Loucy (cell line): ENCODE measurements at regions not wholly inside any gene's neighbourhood (a gene's known extent, or its start where the extent isn't known, plus 50 kb on each side); places are given as distances from the start of the nearest gene placed in this dataset.

ENCODE experiments used
- EZH2phosphoT487 ChIP-seq: fragments of 200-600 bp; IDR thresholded peaks from 2 replicates; pipeline ENCODE4 v1.6.1; 2018; ENCODE audit warnings: antibody characterized with exemption, mild to moderate bottlenecking, moderate library complexity, borderline replicate concordance
- TF ChIP-seq, protein P1 (sequence below): fragments of 200-600 bp; sonication (generic); conservative IDR thresholded peaks from 2 replicates; pipeline ENCODE4 v1.5.1; 2014; ENCODE audit warnings: mild to moderate bottlenecking, antibody characterized with exemption, low read length

DNA sequence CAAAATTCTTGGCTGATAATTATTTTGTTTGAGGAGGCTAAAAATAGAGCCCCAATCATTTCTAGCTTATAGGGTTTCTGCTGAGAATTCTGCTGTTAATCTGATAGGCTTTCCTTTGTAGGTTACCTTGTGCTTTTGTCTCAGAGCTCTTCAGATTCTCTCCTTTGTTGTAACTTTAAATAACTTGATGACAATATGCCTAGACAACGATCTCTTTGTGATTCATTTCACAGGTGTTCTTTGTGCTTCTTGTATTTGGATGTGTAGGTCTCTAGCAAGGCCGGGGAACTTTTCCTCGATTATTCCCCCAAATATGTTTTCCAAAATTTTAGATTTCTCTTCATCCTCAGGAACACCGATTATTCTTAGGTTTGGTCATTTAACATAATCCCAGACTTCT is 376.5 kb upstream of the MAN1A1 start:
- TF ChIP-seq, protein P1, sequence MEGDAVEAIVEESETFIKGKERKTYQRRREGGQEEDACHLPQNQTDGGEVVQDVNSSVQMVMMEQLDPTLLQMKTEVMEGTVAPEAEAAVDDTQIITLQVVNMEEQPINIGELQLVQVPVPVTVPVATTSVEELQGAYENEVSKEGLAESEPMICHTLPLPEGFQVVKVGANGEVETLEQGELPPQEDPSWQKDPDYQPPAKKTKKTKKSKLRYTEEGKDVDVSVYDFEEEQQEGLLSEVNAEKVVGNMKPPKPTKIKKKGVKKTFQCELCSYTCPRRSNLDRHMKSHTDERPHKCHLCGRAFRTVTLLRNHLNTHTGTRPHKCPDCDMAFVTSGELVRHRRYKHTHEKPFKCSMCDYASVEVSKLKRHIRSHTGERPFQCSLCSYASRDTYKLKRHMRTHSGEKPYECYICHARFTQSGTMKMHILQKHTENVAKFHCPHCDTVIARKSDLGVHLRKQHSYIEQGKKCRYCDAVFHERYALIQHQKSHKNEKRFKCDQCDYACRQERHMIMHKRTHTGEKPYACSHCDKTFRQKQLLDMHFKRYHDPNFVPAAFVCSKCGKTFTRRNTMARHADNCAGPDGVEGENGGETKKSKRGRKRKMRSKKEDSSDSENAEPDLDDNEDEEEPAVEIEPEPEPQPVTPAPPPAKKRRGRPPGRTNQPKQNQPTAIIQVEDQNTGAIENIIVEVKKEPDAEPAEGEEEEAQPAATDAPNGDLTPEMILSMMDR, result no peak
- no peak for TF ChIP-seq EZH2phosphoT487
